ENCODE measurements at regions not wholly inside any gene's neighbourhood (a gene's known extent, or its start where the extent isn't known, plus 50 kb on each side); places are given as distances from the start of the nearest gene placed in this dataset.
A peak's percentile ranks its signal among the peaks of the same experiment; 100 is the strongest.

GRCh38 chr22:45102896-45103420 lies 60.8 kb upstream of the NUP50 start:
- H3K4me3 ChIP-seq = no peak overlapping the region

GRCh38 chr22:45103756-45104155 lies 60.0 kb upstream of the NUP50 start:
- Histone ChIP-seq H3K36me3 (no peaks in the 10 kb centered on the region), H3K9me3 (replicated peaks) (peaks cover 3% of the 10 kb centered on the region; the same call in 1 of the 2 replicates), H3K4me3 (no peak overlapping the region), H3K27ac (no peak overlapping the region), H3K27me3 (replicated peaks) (no peaks in the 10 kb centered on the region), H3K4me1 (replicated peaks) (peaks cover 10% of the 10 kb centered on the region)
- no peak for DNase-seq (ENCODE audit: low read depth in 1 of 2, low spot score in 2 of 2)

More at GRCh38 chr22:45102896-45103420, 60.8 kb upstream of the NUP50 start:
- H3K27me3 ChIP-seq (replicated peaks) = no peaks in the 10 kb centered on the region
- DNase-seq (ENCODE audit: low read depth in 1 of 2, low spot score in 2 of 2) = no peak
- H3K9me3 ChIP-seq (replicated peaks) = peaks cover 3% of the 10 kb centered on the region; the same call in 1 of the 2 replicates
- H3K36me3 ChIP-seq = no peaks in the 10 kb centered on the region
- H3K4me1 ChIP-seq (replicated peaks) = peaks cover 10% of the 10 kb centered on the region
- H3K27ac ChIP-seq = no peak overlapping the region

GRCh38 chr22:45104313-45104712 lies 59.4 kb upstream of the NUP50 start:
- Histone ChIP-seq H3K9me3 (replicated peaks) (peaks cover 3% of the 10 kb centered on the region; the same call in 1 of the 2 replicates), H3K27me3 (replicated peaks) (no peaks in the 10 kb centered on the region), H3K4me3 (no peak overlapping the region), H3K4me1 (replicated peaks) (peaks cover 10% of the 10 kb centered on the region), H3K27ac (no peak overlapping the region), H3K36me3 (no peaks in the 10 kb centered on the region)
- DNase-seq (ENCODE audit: low read depth in 1 of 2, low spot score in 2 of 2) = no peak

GRCh38 chr22:45105281-45105702 lies 58.4 kb upstream of the NUP50 start:
- H3K4me1 ChIP-seq (replicated peaks) = peaks cover 10% of the 10 kb centered on the region
- no peaks in the 10 kb centered on the region for H3K36me3 ChIP-seq
- no peaks in the 10 kb centered on the region for H3K27me3 ChIP-seq (replicated peaks)
- H3K4me3 ChIP-seq = peak overlapping the region; percentile 22
- no peak overlapping the region for H3K27ac ChIP-seq
- DNase-seq (ENCODE audit: low read depth in 1 of 2, low spot score in 2 of 2) = peak in 1 of 2 experiments; percentile 39
- peaks cover 3% of the 10 kb centered on the region; the same call in 1 of the 2 replicates for H3K9me3 ChIP-seq (replicated peaks)

- DNase-seq (ENCODE audit: low read depth in 1 of 2, low spot score in 2 of 2) = no peak
These were observed 56.1 kb upstream of the NUP50 start for GRCh38 chr22:45107671-45108070.

GRCh38 chr22:45112136-45112879 lies 51.4 kb upstream of the NUP50 start:
- Histone ChIP-seq H3K4me3 (no peak overlapping the region), H3K4me1 (replicated peaks) (no peaks in the 10 kb centered on the region), H3K9me3 (replicated peaks) (no peaks in the 10 kb centered on the region), H3K27ac (no peak overlapping the region), H3K36me3 (no peaks in the 10 kb centered on the region), H3K27me3 (replicated peaks) (no peaks in the 10 kb centered on the region)
- DNase-seq (ENCODE audit: low read depth in 1 of 2, low spot score in 2 of 2) = no peak

More at GRCh38 chr22:45107671-45108070, 56.1 kb upstream of the NUP50 start:
- Histone ChIP-seq H3K27me3 (replicated peaks) (no peaks in the 10 kb centered on the region), H3K4me3 (no peak overlapping the region), H3K9me3 (replicated peaks) (peaks cover 3% of the 10 kb centered on the region; the same call in 1 of the 2 replicates), H3K4me1 (replicated peaks) (peaks cover 10% of the 10 kb centered on the region), H3K36me3 (no peaks in the 10 kb centered on the region), H3K27ac (no peak overlapping the region)
